HCT116 (cell line): ENCODE measurements at regions not wholly inside any gene's neighbourhood (a gene's known extent, or its start where the extent isn't known, plus 50 kb on each side); places are given as distances from the start of the nearest gene placed in this dataset.

ENCODE experiments used
- REST ChIP-seq: IDR thresholded peaks from 2 replicates; pipeline ENCODE4 v1.6.1; 2012; ENCODE audit warnings: low read depth
- ZNF274 ChIP-seq: fragments of 200-500 bp; sonication (Bioruptor generic); IDR thresholded peaks from 2 replicates; pipeline ENCODE4 v1.6.1; 2014; ENCODE audit warnings: mild to moderate bottlenecking, low read depth, low read length, inconsistent platforms

- no peak for TF ChIP-seq REST
- TF ChIP-seq ZNF274, result no peak
Measured at GRCh38 chrX:55874807-55875206, 157.3 kb downstream of the RRAGB start.
